Thyroid gland (tissue), 4 donors: ENCODE measurements at regions not wholly inside any gene's neighbourhood (a gene's known extent, or its start where the extent isn't known, plus 50 kb on each side); places are given as distances from the start of the nearest gene placed in this dataset.

ENCODE experiments used
- DNase-seq, 2 donors: peaks; one replicate each; pipeline ENCODE4 v3.0.0-alpha.2; 2019
- H3K27ac ChIP-seq, 3 donors: fragments of 200-600 bp; sonication (generic); 1 replicate in 2 of 3; 2 replicates in 1 of 3; pipeline ENCODE4 v1.5.1; 2016 to 2019; ENCODE audit warnings: mild to moderate bottlenecking in 1 of 3, moderate library complexity in 1 of 3
- H3K27me3 ChIP-seq: fragments of 200-600 bp; sonication (generic); one replicate; pipeline ENCODE4 v1.5.1; 2019
- H3K36me3 ChIP-seq, 2 donors: fragments of 200-600 bp; sonication (generic); one replicate each; pipeline ENCODE4 v1.5.1; 2016 to 2019
- H3K4me1 ChIP-seq, 2 donors: fragments of 200-600 bp; sonication (generic); one replicate each; pipeline ENCODE4 v1.5.1; 2017 to 2019
- H3K4me3 ChIP-seq, 3 donors: fragments of 200-600 bp; sonication (generic); replicated peaks in 1 of 3; 1 replicate in 2 of 3; 2 replicates in 1 of 3; pipeline ENCODE4 v1.5.1; 2016; ENCODE audit warnings: mild to moderate bottlenecking in 1 of 3
- H3K9me3 ChIP-seq: fragments of 200-600 bp; sonication (generic); one replicate; pipeline ENCODE4 v1.5.1; 2017
- POLR2A ChIP-seq, 2 donors: fragments of 450-650 bp; IDR thresholded peaks; one replicate each; pipeline ENCODE4 v1.6.1; 2017; ENCODE audit warnings: antibody characterized with exemption in 2 of 2, mild to moderate bottlenecking in 2 of 2, moderate library complexity in 1 of 2
- WGBS, 2 donors: methylation state at CpG; one replicate each; pipeline ENCODE4 v1.1.5; 2017; 5-methylcytosine and 5-hydroxymethylcytosine counted together
- intact Hi-C: fragments of 100-400 bp; cut with DNase I; formaldehyde crosslinking; loops from one replicate; pipeline ENCODE4 v1.15.1; 2023
- TF ChIP-seq, protein P1 (sequence below), 6 experiments: fragments of 200-600 bp in 3 of 6; fragments of 450-650 bp in 3 of 6; sonication (generic) in 3 of 6; IDR thresholded peaks; one replicate each; pipeline ENCODE4 v1.5.1; 2016 to 2019; ENCODE audit warnings: antibody characterized with exemption in 6 of 6, mild to moderate bottlenecking in 2 of 6, inconsistent platforms in 1 of 6, moderate library complexity in 1 of 6

DNA sequence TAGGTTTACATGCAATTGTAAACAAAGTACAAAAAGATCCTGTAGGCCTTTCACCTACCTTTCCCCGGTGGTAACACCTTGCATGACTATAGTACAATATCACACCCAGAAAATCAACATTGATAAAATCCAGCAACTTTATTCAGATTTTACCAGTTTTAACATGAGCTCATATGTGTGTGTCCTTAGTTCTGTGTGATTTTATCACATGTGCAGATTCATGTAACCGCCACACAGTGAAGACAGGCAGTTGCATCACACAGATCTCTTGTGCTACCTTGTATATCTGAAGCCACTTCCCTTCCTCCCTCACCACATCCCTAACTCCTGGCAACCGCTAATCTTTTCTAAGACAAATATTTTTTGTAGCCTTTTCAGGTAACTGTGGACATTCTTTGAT is 183.5 kb upstream of the C2CD4B start:
- Histone ChIP-seq H3K9me3 (no peaks in the 10 kb centered on the region), H3K36me3 (no peaks in the 10 kb centered on the region), H3K27ac (no peak overlapping the region), H3K27me3 (no peaks in the 10 kb centered on the region), H3K4me1 (no peaks in the 10 kb centered on the region), H3K4me3 (no peak overlapping the region)
- intact Hi-C loops: no loop called here
- TF ChIP-seq, protein P1, sequence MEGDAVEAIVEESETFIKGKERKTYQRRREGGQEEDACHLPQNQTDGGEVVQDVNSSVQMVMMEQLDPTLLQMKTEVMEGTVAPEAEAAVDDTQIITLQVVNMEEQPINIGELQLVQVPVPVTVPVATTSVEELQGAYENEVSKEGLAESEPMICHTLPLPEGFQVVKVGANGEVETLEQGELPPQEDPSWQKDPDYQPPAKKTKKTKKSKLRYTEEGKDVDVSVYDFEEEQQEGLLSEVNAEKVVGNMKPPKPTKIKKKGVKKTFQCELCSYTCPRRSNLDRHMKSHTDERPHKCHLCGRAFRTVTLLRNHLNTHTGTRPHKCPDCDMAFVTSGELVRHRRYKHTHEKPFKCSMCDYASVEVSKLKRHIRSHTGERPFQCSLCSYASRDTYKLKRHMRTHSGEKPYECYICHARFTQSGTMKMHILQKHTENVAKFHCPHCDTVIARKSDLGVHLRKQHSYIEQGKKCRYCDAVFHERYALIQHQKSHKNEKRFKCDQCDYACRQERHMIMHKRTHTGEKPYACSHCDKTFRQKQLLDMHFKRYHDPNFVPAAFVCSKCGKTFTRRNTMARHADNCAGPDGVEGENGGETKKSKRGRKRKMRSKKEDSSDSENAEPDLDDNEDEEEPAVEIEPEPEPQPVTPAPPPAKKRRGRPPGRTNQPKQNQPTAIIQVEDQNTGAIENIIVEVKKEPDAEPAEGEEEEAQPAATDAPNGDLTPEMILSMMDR (IDR thresholded peaks at IDR 0.05): no peak
- no peak for TF ChIP-seq POLR2A (IDR thresholded peaks at IDR 0.05)
- DNase-seq: no peak
- WGBS, 2 donors: 90 to 94% methylated on average over 3 of the region's 3 CpGs

DNA sequence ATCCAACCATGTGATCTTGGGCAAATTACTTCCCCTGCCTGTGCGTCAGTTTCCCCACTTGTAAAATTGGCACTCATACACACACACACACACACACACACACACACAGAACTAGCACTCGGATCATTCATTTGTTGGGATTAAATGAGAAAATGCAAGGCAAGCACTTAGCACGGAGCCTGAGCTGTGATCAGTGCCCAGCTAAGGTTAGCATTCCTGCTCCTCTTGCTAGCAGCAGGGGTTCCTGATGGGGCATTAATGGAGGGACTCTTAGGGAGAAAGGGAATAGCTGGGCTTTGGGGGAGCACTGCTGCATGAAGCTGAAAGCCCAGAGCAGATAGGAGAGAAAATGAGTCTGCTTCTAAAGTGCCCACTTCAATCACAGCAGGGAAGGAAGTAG is 187.7 kb upstream of the C2CD4B start:
- TF ChIP-seq POLR2A (IDR thresholded peaks at IDR 0.05): no peak
- TF ChIP-seq, protein P1 (IDR thresholded peaks at IDR 0.05): no peak
- Histone ChIP-seq H3K4me3 (no peak overlapping the region), H3K9me3 (no peaks in the 10 kb centered on the region), H3K4me1 (no peaks in the 10 kb centered on the region), H3K36me3 (no peaks in the 10 kb centered on the region), H3K27me3 (no peaks in the 10 kb centered on the region), H3K27ac (no peak overlapping the region)
- DNase-seq: no peak
- whole genome bisulfite sequencing, 2 donors: 80 to 81% methylated on average over 3 of the region's 3 CpGs
- intact Hi-C loops: no loop called here

DNA sequence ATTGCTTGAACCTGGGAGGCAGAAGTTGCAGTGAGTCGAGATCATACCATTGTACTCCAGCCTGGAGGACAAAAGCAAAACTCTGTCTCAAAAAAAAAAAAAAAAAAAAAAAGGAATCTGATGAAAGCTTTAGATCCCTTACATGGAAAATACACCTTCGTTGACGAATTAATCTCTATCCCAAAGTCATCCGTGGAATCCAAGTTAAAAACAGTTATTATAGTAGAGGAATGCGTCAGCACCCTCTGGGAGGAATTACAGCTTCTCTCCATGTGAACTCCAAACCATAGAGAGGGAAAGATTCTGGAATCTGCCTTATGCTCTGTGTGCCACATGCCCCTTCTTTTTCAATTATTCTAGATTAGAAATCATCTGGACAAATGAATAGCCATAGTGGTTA is 192.3 kb upstream of the C2CD4B start:
- no peaks in the 10 kb centered on the region for H3K27me3 ChIP-seq
- no peak for TF ChIP-seq POLR2A (IDR thresholded peaks at IDR 0.05)
- TF ChIP-seq, protein P1 (IDR thresholded peaks at IDR 0.05): no peak
- H3K9me3 ChIP-seq: no peaks in the 10 kb centered on the region
- no peak overlapping the region for H3K27ac ChIP-seq
- no peaks in the 10 kb centered on the region for H3K4me1 ChIP-seq
- WGBS, 2 donors: 83 to 91% methylated on average over 5 of the region's 5 CpGs
- no peak for DNase-seq
- intact Hi-C loops: no loop called here
- H3K4me3 ChIP-seq: no peak overlapping the region
- H3K36me3 ChIP-seq: no peaks in the 10 kb centered on the region

DNA sequence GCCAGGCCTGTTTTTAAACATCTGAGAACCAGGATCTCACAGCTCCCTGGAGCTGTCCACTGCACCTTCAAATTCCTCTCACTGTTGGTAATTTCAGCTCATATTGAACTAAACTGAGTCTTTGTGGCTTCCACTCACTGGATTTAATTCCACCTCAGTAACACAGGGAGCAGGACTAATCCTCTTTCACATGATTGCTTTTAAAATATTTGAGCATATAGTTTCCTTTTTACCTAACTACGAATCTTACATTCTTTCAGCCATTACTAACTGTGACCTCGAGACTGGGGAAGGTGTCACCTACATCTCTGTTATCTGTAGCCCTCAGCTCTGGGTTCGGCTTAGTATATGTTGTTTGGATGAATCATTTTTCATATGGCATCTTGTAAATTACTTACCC is 194.3 kb upstream of the C2CD4B start:
- no peaks in the 10 kb centered on the region for H3K36me3 ChIP-seq
- H3K9me3 ChIP-seq: no peaks in the 10 kb centered on the region
- H3K27me3 ChIP-seq: no peaks in the 10 kb centered on the region
- no peak overlapping the region for H3K4me3 ChIP-seq
- DNase-seq: no peak
- 89 to 92% methylated on average over 3 of the region's 3 CpGs for WGBS, 2 donors
- TF ChIP-seq, protein P1 (IDR thresholded peaks at IDR 0.05): no peak
- TF ChIP-seq POLR2A (IDR thresholded peaks at IDR 0.05): no peak
- intact Hi-C loops: no loop called here
- H3K4me1 ChIP-seq: no peaks in the 10 kb centered on the region
- H3K27ac ChIP-seq: no peak overlapping the region

DNA sequence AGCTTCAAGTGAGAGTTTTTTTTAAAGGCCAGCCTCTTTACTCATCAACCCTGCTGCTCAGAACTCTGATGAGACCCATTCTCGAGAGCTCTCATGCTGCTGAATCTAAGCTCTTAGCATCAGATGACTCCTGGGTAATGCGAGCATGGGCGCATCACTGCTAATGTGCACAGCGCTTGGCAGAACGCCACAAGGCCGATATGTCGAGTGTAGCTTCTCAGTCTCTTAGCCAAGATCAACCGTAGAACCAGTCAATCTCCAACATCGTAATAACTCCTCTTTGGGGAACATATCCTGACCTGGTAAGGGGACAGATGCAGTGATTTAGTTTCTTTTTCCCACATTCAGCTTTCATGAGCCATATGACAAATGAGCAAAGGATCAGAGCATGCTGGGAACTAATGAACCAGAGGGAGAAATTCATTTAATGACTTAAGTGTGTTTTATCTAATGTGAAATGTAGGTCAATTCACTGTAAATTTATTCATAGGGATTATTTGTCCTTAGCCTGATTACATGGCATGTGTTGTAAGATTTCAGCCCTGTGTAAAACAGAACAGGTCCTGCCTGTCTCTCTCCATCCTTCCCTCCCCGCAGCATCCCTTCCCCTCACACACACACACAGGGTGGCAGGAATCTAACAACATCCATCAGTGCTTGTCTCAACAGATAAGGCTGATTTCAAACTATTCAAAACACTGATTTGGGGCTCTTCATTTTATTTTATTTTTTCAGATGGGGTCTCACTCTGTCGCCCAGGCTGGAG is 195.4 kb upstream of the C2CD4B start:
- DNase-seq: peak; percentile 15
- TF ChIP-seq POLR2A (IDR thresholded peaks at IDR 0.05): no peak
- TF ChIP-seq, protein P1 (IDR thresholded peaks at IDR 0.05): no peak
- Histone ChIP-seq H3K4me1 (no peaks in the 10 kb centered on the region), H3K4me3 (no peak overlapping the region), H3K36me3 (no peaks in the 10 kb centered on the region), H3K27me3 (no peaks in the 10 kb centered on the region), H3K27ac (no peak overlapping the region), H3K9me3 (no peaks in the 10 kb centered on the region)
- intact Hi-C loops: no loop called here
- 52 to 63% methylated on average over 11 of the region's 11 CpGs for WGBS, 2 donors
